Ectodermal cell (in vitro differentiated cells): ENCODE measurements at regions not wholly inside any gene's neighbourhood (a gene's known extent, or its start where the extent isn't known, plus 50 kb on each side); places are given as distances from the start of the nearest gene placed in this dataset.
"Not testable (repeated sequence)": the region's sequence is repeated elsewhere in the genome, so short reads cannot be mapped to it uniquely, and the experiment has no call there.

Experiments
- H3K27ac ChIP-seq: 2 replicates; pipeline ENCODE4 v1.7.0; 2013; ENCODE audit warnings: mild to moderate bottlenecking, low read depth, low read length; ENCODE audit not compliant: insufficient read depth, poor library complexity, severe bottlenecking
- H3K27me3 ChIP-seq: 2 replicates; pipeline ENCODE4 v1.7.0; 2013; ENCODE audit warnings: mild to moderate bottlenecking, low read length; ENCODE audit not compliant: insufficient read depth, control insufficient read depth, poor library complexity, severe bottlenecking
- H3K36me3 ChIP-seq: one replicate; pipeline ENCODE4 v1.7.0; 2013; ENCODE audit warnings: low read length; ENCODE audit not compliant: control insufficient read depth, insufficient read depth
- H3K4me1 ChIP-seq: one replicate; pipeline ENCODE4 v1.7.0; 2013; ENCODE audit warnings: low read length; ENCODE audit not compliant: control insufficient read depth, insufficient read depth
- H3K4me3 ChIP-seq: 2 replicates; pipeline ENCODE4 v1.7.0; 2013; ENCODE audit warnings: low read depth, low read length, control low read depth; ENCODE audit not compliant: insufficient read depth
- H3K9me3 ChIP-seq: 2 replicates; pipeline ENCODE4 v1.7.0; 2013; ENCODE audit warnings: mild to moderate bottlenecking, low read length, moderate library complexity; ENCODE audit not compliant: control insufficient read depth
- WGBS, 2 experiments: methylation state at CpG; one replicate each; pipeline ENCODE4 v1.1.7; 2013; ENCODE audit warnings: missing lambda C conversion rate in 2 of 2; 5-methylcytosine and 5-hydroxymethylcytosine counted together

DNA sequence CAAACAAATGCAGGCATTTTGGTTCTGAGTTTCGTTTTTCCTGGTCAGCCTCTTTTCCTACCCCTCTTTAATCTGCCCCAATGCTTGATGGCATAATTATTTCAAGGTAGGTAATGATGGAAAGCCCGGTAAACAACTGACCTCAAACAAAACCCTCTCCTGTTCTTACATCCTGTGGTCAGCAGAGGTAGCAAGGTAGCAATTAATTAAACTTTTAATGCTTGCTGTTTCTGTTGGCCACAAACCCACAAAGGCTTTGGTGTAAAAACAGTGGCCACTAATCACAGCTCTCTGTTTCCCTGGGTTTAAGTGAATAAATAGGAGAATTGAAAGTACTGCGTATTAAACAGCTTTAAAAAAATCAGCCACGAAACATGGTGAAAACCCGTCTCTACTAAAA lies 261.5 kb upstream of the SOX4 start:
- H3K27me3 ChIP-seq, result no peaks in the 10 kb centered on the region
- no peak overlapping the region for H3K27ac ChIP-seq
- H3K4me3 ChIP-seq, result no peak overlapping the region
- 97 to 100% methylated on average over 5 of the region's 5 CpGs for WGBS, 2 experiments
- H3K9me3 ChIP-seq, result no peaks in the 10 kb centered on the region
- peaks cover 11% of the 10 kb centered on the region for H3K4me1 ChIP-seq
- H3K36me3 ChIP-seq, result no peaks in the 10 kb centered on the region

DNA sequence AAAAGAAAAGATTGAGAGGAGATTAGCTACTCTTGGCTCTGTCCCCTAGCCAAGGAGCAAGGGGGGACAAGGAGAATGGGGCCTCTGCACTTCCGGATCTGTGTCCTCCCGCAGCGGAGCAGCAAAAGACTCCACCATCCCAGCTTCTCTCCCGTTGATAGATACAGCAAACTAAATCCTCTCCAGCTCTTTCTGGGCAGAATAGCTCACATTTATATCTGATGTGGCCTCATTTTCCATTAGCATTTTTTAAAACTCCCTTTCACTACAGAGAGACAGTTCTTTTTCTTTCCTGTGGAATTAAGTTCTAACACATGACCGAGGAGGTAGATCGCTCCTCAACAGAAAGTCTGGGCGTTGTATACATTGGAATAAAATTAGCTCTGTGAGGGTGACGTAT lies 260.9 kb upstream of the SOX4 start:
- no peak overlapping the region for H3K4me3 ChIP-seq

GRCh38 chr6:21333715-21334114 lies 259.8 kb upstream of the SOX4 start:
- Histone ChIP-seq H3K4me3 (no peak overlapping the region), H3K27me3 (no peaks in the 10 kb centered on the region), H3K36me3 (no peaks in the 10 kb centered on the region), H3K9me3 (no peaks in the 10 kb centered on the region), H3K4me1 (peaks cover 6% of the 10 kb centered on the region), H3K27ac (no peak overlapping the region)
- 93 to 95% methylated on average over 2 of the region's 2 CpGs for WGBS, 2 experiments

More for the DNA sequence above, 260.9 kb upstream of the SOX4 start:
- no peaks in the 10 kb centered on the region for H3K27me3 ChIP-seq
- 95% methylated on average over 8 of the region's 8 CpGs for WGBS, 2 experiments
- no peaks in the 10 kb centered on the region for H3K9me3 ChIP-seq
- H3K36me3 ChIP-seq, result no peaks in the 10 kb centered on the region
- no peak overlapping the region for H3K27ac ChIP-seq
- peaks cover 6% of the 10 kb centered on the region for H3K4me1 ChIP-seq

DNA sequence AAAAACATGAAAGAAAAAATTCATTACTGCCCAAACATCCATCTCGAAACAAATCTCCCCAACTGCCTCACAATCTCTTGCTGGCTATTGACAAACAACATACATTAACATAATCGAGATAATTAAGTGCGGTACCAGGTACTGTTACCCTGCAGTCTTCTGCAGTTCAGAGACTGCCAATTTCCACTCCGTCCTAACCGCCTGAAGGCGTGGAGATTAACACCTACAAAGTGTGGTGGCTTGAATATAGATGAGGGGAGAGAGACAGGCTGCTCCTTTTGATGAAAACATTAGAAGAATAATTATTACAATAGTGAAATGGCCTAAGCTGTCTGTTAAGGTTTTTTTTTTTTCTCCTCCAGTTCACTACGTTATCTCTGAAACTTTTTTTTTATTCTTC lies 258.9 kb upstream of the SOX4 start:
- peaks cover 6% of the 10 kb centered on the region for H3K4me1 ChIP-seq
- H3K4me3 ChIP-seq, result no peak overlapping the region
- H3K27ac ChIP-seq, result no peak overlapping the region
- WGBS, 2 experiments, result 94 to 97% methylated on average over 6 of the region's 7 CpGs
- no peaks in the 10 kb centered on the region for H3K9me3 ChIP-seq
- no peaks in the 10 kb centered on the region for H3K36me3 ChIP-seq
- no peaks in the 10 kb centered on the region for H3K27me3 ChIP-seq

DNA sequence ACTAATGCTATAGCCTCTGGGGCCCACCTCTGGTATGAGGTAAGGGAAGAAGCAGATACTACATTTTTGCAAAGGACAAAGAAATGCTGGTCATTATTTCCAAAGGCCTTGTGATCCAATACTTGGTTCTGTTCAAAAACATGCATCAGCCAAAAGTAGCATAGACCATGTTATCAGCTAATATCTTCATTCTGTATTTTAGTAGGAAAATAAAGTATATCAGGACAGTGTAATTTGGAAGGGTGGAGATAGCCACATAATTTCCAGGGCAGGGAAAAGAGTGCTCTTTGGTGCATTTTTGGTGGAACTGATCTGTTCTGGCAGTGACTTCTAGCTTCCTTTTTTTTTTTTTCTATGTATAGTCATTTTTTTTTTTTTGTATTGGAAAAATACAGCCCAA lies 258.0 kb upstream of the SOX4 start:
- Histone ChIP-seq H3K27ac (no peak overlapping the region), H3K9me3 (no peaks in the 10 kb centered on the region)

GRCh38 chr6:21337263-21337662 lies 256.3 kb upstream of the SOX4 start:
- H3K27ac ChIP-seq, result no peak overlapping the region
- H3K36me3 ChIP-seq, result no peaks in the 10 kb centered on the region
- H3K4me3 ChIP-seq, result no peak overlapping the region
- H3K9me3 ChIP-seq, result no peaks in the 10 kb centered on the region
- H3K4me1 ChIP-seq, result peaks cover 6% of the 10 kb centered on the region
- 53 to 58% methylated on average over 3 of the region's 3 CpGs for WGBS, 2 experiments
- no peaks in the 10 kb centered on the region for H3K27me3 ChIP-seq

More for the DNA sequence above, 258.0 kb upstream of the SOX4 start:
- Histone ChIP-seq H3K36me3 (no peaks in the 10 kb centered on the region), H3K4me1 (peaks cover 6% of the 10 kb centered on the region), H3K4me3 (no peak overlapping the region), H3K27me3 (no peaks in the 10 kb centered on the region)

DNA sequence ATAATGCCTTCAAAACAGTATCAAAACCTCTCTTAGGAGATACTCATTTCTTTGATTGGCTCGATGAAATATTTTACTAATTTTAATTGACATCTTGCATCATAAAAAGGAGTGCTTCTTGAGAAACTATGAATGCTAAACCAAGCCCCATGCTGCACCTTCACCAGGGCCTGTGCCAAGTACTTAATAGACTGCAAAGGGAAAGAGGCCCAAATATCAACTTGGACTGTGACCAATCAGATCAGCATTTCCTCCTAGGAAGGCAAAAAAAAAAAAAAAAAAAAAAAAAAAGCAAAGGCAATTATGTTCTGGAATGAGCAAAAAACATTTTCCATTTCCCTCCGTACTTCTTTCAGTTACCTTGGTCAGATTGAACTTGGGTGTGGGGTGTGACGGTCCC lies 253.0 kb upstream of the SOX4 start:
- 99 to 100% methylated on average over 3 of the region's 3 CpGs for WGBS, 2 experiments
- no peak overlapping the region for H3K27ac ChIP-seq
- H3K4me3 ChIP-seq, result no peak overlapping the region
- no peaks in the 10 kb centered on the region for H3K36me3 ChIP-seq
- no peaks in the 10 kb centered on the region for H3K27me3 ChIP-seq
- H3K4me1 ChIP-seq, result no peaks in the 10 kb centered on the region
- no peaks in the 10 kb centered on the region for H3K9me3 ChIP-seq

DNA sequence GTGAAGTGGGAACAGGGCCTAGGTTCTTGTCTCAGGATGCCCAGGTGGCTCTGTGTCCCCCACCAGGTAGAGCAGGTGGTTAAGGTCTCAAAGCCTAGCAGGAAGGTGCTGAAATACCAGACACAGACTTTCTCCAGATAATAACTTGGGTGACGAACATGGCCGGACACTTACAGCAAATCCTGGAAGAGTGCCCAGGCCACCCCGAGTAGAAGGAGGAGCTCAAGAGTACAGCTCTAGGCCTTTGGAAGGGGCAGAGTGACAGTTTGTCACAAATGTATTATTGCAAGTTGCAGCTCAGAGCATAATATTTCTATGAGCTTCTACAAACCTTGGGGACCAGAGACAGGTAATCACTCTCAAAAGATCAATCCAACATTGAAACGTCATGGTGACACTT lies 251.6 kb upstream of the SOX4 start:
- Histone ChIP-seq H3K36me3 (no peaks in the 10 kb centered on the region), H3K4me1 (no peaks in the 10 kb centered on the region), H3K27me3 (no peaks in the 10 kb centered on the region), H3K9me3 (no peaks in the 10 kb centered on the region), H3K27ac (no peak overlapping the region), H3K4me3 (no peak overlapping the region)
- WGBS, 2 experiments, result 90 to 93% methylated on average over 4 of the region's 4 CpGs

DNA sequence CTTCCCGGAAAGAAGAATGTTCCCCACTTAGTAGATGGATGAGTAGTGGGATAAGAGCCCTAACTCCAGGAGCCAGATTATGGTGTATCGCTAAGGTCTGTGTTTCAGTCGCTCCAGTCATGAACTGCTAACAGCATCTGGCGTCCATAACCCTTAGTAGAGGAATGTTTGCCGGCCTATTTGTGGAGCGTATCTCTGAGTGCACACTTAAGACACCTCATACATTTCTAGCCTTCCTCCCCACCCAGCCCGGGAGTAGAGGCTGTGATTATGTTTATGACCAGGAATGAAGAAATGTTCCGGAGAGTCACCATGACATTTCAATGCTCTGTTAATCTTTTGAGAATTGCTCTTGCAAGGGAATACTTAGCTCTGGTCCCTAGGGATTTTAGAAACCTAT lies 251.1 kb upstream of the SOX4 start:
- Histone ChIP-seq H3K9me3 (no peaks in the 10 kb centered on the region), H3K36me3 (no peaks in the 10 kb centered on the region), H3K4me3 (no peak overlapping the region), H3K27ac (no peak overlapping the region), H3K4me1 (no peaks in the 10 kb centered on the region), H3K27me3 (no peaks in the 10 kb centered on the region)
- WGBS, 2 experiments, result 92 to 93% methylated on average over 8 of the region's 8 CpGs

DNA sequence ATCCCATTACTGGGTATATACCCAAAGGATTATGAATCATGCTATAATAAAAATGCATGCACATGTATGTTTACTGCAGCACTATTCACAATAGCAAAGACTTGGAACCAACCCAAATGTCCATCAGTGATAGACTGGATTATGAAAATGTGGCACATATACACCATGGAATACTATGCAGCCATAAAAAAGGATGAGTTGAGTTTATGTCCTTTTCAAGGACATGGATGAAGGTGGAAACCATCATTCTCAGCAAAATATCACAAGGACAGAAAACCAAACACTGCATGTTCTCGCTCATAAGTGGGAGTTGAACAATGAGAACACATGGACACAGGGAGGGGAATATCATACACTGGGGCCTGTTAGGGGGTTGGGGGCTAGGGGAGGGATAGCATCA lies 247.8 kb upstream of the SOX4 start:
- not testable (repeated sequence) for H3K27ac ChIP-seq, H3K36me3 ChIP-seq, H3K27me3 ChIP-seq, H3K9me3 ChIP-seq, H3K4me3 ChIP-seq, H3K4me1 ChIP-seq
- 92 to 100% methylated on average over 1 of the region's 1 CpG for WGBS, 2 experiments

- Histone ChIP-seq H3K36me3 (no peaks in the 10 kb centered on the region), H3K27me3 (no peaks in the 10 kb centered on the region), H3K4me3 (no peak overlapping the region), H3K27ac (no peak overlapping the region), H3K4me1 (peaks cover 5% of the 10 kb centered on the region), H3K9me3 (no peaks in the 10 kb centered on the region)
- 91 to 92% methylated on average over 4 to 7 of the region's 7 CpGs for WGBS, 2 experiments
These were observed 245.4 kb upstream of the SOX4 start for GRCh38 chr6:21348146-21348503.
